HEK293 (cell line): ENCODE measurements at regions not wholly inside any gene's neighbourhood (a gene's known extent, or its start where the extent isn't known, plus 50 kb on each side); places are given as distances from the start of the nearest gene placed in this dataset.

Experiments
- CTCF ChIA-PET: fragments of 350-600 bp; formaldehyde crosslinking; extraction: SDS; loops from one replicate; lab custom pipeline; 2021; ENCODE audit warnings: antibody characterized with exemption; lab: Yijun Ruan, JAX
- POLR2A ChIA-PET: fragments of 300-600 bp; formaldehyde crosslinking; extraction: SDS; loops from one replicate; lab custom pipeline; 2020; ENCODE audit warnings: antibody characterized with exemption, inconsistent platforms; lab: Yijun Ruan, JAX
- H3K27ac ChIP-seq: fragments of 200-500 bp; sonication (Bioruptor generic); 2 replicates; pipeline ENCODE4 v1.5.1; 2014; ENCODE audit warnings: low read depth, low read length, control low read depth, inconsistent platforms; ENCODE audit errors: extremely low read depth
- H3K36me3 ChIP-seq, 2 experiments: fragments of 200-500 bp in 1 of 2; sonication (Bioruptor generic) in 1 of 2; 1 replicate in 1 of 2; 2 replicates in 1 of 2; pipeline ENCODE4 v1.5.1; 2014 to 2017; ENCODE audit warnings: inconsistent platforms in 2 of 2, low read length in 2 of 2; ENCODE audit not compliant: control insufficient read depth in 2 of 2, insufficient read depth in 1 of 2
- H3K4me1 ChIP-seq: fragments of 200-500 bp; sonication (Bioruptor generic); 2 replicates; pipeline ENCODE4 v1.5.1; 2014; ENCODE audit warnings: mild to moderate bottlenecking, low read length, inconsistent platforms; ENCODE audit not compliant: control insufficient read depth, insufficient read depth
- H3K4me3 ChIP-seq: 2 replicates; pipeline ENCODE4 v1.5.1; 2011; ENCODE audit warnings: low read depth, mild to moderate bottlenecking, control low read depth, low read length, moderate library complexity
- H3K9me3 ChIP-seq: fragments of 200-500 bp; sonication (Bioruptor generic); 2 replicates; pipeline ENCODE4 v1.5.1; 2014; ENCODE audit warnings: low read depth, low read length, inconsistent platforms; ENCODE audit not compliant: control insufficient read depth, insufficient read depth
- BCL11A ChIP-seq: fragments of 450-650 bp; formaldehyde crosslinking; IDR thresholded peaks from 2 replicates; pipeline ENCODE4 v1.5.1; 2016; ENCODE audit warnings: low read depth, missing biosample characterization, missing genetic modification characterization
- GLIS2 ChIP-seq: fragments of 450-650 bp; formaldehyde crosslinking; IDR thresholded peaks from 2 replicates; pipeline ENCODE4 v1.5.1; 2016; ENCODE audit warnings: missing biosample characterization, missing genetic modification characterization
- TRIM28 ChIP-seq: IDR thresholded peaks from 2 replicates; pipeline ENCODE4 v1.6.1; 2011; ENCODE audit warnings: low read length, control low read depth, borderline replicate concordance
- ZBTB21 ChIP-seq: fragments of 450-650 bp; formaldehyde crosslinking; IDR thresholded peaks from 2 replicates; pipeline ENCODE4 v1.5.1; 2017; ENCODE audit warnings: missing biosample characterization, missing genetic modification characterization
- ZBTB48 ChIP-seq: fragments of 450-650 bp; formaldehyde crosslinking; IDR thresholded peaks from 2 replicates; pipeline ENCODE4 v1.5.1; 2016; ENCODE audit warnings: missing biosample characterization, missing genetic modification characterization
- ZEB2 ChIP-seq: fragments of 450-650 bp; formaldehyde crosslinking; IDR thresholded peaks from 2 replicates; pipeline ENCODE4 v1.5.1; 2016; ENCODE audit warnings: missing biosample characterization, missing genetic modification characterization
- ZNF138 ChIP-seq: fragments of 450-650 bp; formaldehyde crosslinking; IDR thresholded peaks from 2 replicates; pipeline ENCODE4 v1.5.1; 2016; ENCODE audit warnings: missing biosample characterization, missing genetic modification characterization, borderline replicate concordance
- ZNF140 ChIP-seq: fragments of 450-650 bp; formaldehyde crosslinking; IDR thresholded peaks from 2 replicates; pipeline ENCODE4 v1.5.1; 2016; ENCODE audit warnings: missing biosample characterization, missing genetic modification characterization
- ZNF266 ChIP-seq: fragments of 450-650 bp; formaldehyde crosslinking; IDR thresholded peaks from 2 replicates; pipeline ENCODE4 v1.5.1; 2016; ENCODE audit warnings: missing biosample characterization, missing genetic modification characterization, low read depth
- ZNF341 ChIP-seq: fragments of 450-650 bp; formaldehyde crosslinking; IDR thresholded peaks from 2 replicates; pipeline ENCODE4; 2016; ENCODE audit warnings: low read depth, missing biosample characterization, missing genetic modification characterization
- ZNF521 ChIP-seq: fragments of 450-650 bp; formaldehyde crosslinking; IDR thresholded peaks from 2 replicates; pipeline ENCODE4 v1.5.1; 2017; ENCODE audit warnings: missing biosample characterization, mild to moderate bottlenecking, missing genetic modification characterization
- ZNF558 ChIP-seq: fragments of 450-650 bp; formaldehyde crosslinking; IDR thresholded peaks from 2 replicates; pipeline ENCODE4 v1.5.1; 2016; ENCODE audit warnings: missing biosample characterization, missing genetic modification characterization
- ZSCAN30 ChIP-seq: fragments of 450-650 bp; IDR thresholded peaks from 2 replicates; pipeline ENCODE4 v1.5.1; 2018; ENCODE audit warnings: missing biosample characterization, mild to moderate bottlenecking, missing genetic modification characterization, moderate library complexity
- ZXDB ChIP-seq: fragments of 450-650 bp; formaldehyde crosslinking; IDR thresholded peaks from 2 replicates; pipeline ENCODE4 v1.5.1; 2016; ENCODE audit warnings: missing biosample characterization, missing genetic modification characterization
- TF ChIP-seq, protein P1 (sequence below): fragments of 450-650 bp; formaldehyde crosslinking; IDR thresholded peaks from 2 replicates; pipeline ENCODE4 v1.5.1; 2017; ENCODE audit warnings: missing biosample characterization, missing genetic modification characterization
- TF ChIP-seq, protein P2 (sequence below): fragments of 450-650 bp; formaldehyde crosslinking; IDR thresholded peaks from 2 replicates; pipeline ENCODE4 v1.5.1; 2016; ENCODE audit warnings: missing biosample characterization, missing genetic modification characterization
- TF ChIP-seq, protein P3 (sequence below): fragments of 450-650 bp; formaldehyde crosslinking; optimal IDR thresholded peaks from 2 replicates; pipeline ENCODE3; 2016; ENCODE audit warnings: missing biosample characterization, mild to moderate bottlenecking, missing genetic modification characterization
- TF ChIP-seq, protein P4 (sequence below): fragments of 450-650 bp; formaldehyde crosslinking; IDR thresholded peaks from 2 replicates; pipeline ENCODE4 v1.5.1; 2016; ENCODE audit warnings: missing biosample characterization, missing genetic modification characterization
- TF ChIP-seq, protein P5 (sequence below): fragments of 450-650 bp; IDR thresholded peaks from 2 replicates; pipeline ENCODE4 v1.5.1; 2018; ENCODE audit warnings: missing biosample characterization, mild to moderate bottlenecking, missing genetic modification characterization

DNA sequence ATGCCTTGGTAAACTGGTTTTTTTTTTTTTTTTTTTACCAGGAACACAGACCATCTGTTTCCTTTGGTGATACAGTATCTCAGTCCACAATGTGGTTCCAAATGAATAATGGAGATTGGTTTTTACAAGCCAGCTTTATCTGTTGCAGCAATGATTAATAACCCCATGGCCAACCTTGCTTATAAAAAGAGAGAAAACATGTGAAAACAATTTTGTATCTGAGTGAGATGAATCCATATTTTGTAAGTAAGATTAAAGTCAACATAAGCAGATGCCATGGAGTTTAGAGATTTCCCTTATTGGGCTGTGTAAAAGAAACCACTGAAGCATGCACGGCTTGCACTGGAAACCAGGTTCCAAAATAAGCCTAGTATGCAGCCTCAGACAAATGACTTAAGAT lies 108.6 kb upstream of the CNTNAP5 start:
- H3K4me3 ChIP-seq: no peak overlapping the region

DNA sequence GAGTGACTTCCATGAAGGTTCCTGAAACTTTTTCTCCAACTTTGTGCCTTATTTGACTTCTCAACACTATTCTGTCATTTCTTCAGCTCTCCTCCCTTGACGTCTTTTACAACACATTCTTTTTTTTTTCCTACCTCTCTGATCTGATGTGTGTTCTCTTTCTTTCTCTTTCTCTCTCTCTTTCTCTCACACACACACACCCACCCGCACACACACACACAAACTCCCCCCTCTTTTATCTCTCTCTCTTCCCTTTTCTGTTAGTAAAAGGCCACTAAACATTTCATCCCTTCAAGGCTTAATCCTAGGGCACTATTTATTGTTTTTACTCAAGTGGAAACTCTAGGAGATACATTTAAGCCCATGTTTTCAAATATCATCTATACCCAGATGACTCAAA lies 107.8 kb upstream of the CNTNAP5 start:
- POLR2A ChIA-PET: no interaction called here
- TF ChIP-seq, protein P1, sequence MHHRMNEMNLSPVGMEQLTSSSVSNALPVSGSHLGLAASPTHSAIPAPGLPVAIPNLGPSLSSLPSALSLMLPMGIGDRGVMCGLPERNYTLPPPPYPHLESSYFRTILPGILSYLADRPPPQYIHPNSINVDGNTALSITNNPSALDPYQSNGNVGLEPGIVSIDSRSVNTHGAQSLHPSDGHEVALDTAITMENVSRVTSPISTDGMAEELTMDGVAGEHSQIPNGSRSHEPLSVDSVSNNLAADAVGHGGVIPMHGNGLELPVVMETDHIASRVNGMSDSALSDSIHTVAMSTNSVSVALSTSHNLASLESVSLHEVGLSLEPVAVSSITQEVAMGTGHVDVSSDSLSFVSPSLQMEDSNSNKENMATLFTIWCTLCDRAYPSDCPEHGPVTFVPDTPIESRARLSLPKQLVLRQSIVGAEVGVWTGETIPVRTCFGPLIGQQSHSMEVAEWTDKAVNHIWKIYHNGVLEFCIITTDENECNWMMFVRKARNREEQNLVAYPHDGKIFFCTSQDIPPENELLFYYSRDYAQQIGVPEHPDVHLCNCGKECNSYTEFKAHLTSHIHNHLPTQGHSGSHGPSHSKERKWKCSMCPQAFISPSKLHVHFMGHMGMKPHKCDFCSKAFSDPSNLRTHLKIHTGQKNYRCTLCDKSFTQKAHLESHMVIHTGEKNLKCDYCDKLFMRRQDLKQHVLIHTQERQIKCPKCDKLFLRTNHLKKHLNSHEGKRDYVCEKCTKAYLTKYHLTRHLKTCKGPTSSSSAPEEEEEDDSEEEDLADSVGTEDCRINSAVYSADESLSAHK (tag by site-specific recombination): no peak
- TF ChIP-seq ZNF266 (tag by site-specific recombination): no peak
- no peak for TF ChIP-seq ZBTB21
- TF ChIP-seq ZNF138 (tag by site-specific recombination): no peak
- no peak for TF ChIP-seq ZNF558 (tag by site-specific recombination)
- TF ChIP-seq ZBTB48: no peak
- TF ChIP-seq, protein P2, sequence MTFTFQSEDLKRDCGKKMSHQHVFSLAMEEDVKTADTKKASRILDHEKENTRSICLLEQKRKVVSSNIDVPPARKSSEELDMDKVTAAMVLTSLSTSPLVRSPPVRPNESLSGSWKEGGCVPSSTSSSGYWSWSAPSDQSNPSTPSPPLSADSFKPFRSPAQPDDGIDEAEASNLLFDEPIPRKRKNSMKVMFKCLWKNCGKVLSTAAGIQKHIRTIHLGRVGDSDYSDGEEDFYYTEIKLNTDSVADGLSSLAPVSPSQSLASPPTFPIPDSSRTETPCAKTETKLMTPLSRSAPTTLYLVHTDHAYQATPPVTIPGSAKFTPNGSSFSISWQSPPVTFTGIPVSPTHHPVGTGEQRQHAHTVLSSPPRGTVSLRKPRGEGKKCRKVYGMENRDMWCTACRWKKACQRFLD (tag by site-specific recombination): no peak
- TF ChIP-seq, protein P3, sequence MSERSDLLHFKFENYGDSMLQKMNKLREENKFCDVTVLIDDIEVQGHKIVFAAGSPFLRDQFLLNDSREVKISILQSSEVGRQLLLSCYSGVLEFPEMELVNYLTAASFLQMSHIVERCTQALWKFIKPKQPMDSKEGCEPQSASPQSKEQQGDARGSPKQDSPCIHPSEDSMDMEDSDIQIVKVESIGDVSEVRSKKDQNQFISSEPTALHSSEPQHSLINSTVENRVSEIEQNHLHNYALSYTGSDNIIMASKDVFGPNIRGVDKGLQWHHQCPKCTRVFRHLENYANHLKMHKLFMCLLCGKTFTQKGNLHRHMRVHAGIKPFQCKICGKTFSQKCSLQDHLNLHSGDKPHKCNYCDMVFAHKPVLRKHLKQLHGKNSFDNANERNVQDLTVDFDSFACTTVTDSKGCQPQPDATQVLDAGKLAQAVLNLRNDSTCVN: no peak
- TF ChIP-seq GLIS2 (tag by site-specific recombination): no peak
- no peak for TF ChIP-seq ZEB2 (tag by site-specific recombination)
- TF ChIP-seq, protein P4, sequence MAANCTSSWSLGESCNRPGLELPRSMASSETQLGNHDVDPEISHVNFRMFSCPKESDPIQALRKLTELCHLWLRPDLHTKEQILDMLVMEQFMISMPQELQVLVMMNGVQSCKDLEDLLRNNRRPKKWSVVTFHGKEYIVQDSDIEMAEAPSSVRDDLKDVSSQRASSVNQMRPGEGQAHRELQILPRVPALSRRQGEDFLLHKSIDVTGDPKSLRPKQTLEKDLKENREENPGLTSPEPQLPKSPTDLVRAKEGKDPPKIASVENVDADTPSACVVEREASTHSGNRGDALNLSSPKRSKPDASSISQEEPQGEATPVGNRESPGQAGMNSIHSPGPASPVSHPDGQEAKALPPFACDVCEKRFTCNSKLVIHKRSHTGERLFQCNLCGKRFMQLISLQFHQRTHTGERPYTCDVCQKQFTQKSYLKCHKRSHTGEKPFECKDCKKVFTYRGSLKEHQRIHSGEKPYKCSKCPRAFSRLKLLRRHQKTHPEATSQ: no peak
- TF ChIP-seq ZNF140: no peak
- TF ChIP-seq TRIM28: no peak
- Histone ChIP-seq H3K4me3 (no peak overlapping the region), H3K27ac (no peak overlapping the region), H3K9me3 (no peaks in the 10 kb centered on the region), H3K36me3 (no peaks in the 10 kb centered on the region), H3K4me1 (no peaks in the 10 kb centered on the region)
- CTCF ChIA-PET: no interaction called here

More for the DNA sequence above, 108.6 kb upstream of the CNTNAP5 start:
- Histone ChIP-seq H3K9me3 (no peaks in the 10 kb centered on the region), H3K4me1 (no peaks in the 10 kb centered on the region), H3K27ac (no peak overlapping the region), H3K36me3 (no peaks in the 10 kb centered on the region)
- ChIA-PET CTCF (no interaction called here), POLR2A (no interaction called here)
- TF ChIP-seq ZBTB48 (no peak), ZXDB (no peak), BCL11A (tag by site-specific recombination) (no peak), ZNF341 (tag by site-specific recombination) (no peak), ZSCAN30 (no peak), ZNF521 (tag by site-specific recombination) (no peak)
- TF ChIP-seq, protein P5, sequence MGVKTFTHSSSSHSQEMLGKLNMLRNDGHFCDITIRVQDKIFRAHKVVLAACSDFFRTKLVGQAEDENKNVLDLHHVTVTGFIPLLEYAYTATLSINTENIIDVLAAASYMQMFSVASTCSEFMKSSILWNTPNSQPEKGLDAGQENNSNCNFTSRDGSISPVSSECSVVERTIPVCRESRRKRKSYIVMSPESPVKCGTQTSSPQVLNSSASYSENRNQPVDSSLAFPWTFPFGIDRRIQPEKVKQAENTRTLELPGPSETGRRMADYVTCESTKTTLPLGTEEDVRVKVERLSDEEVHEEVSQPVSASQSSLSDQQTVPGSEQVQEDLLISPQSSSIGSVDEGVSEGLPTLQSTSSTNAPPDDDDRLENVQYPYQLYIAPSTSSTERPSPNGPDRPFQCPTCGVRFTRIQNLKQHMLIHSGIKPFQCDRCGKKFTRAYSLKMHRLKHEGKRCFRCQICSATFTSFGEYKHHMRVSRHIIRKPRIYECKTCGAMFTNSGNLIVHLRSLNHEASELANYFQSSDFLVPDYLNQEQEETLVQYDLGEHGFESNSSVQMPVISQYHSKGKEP (tag by site-specific recombination): no peak
